Spinal cord (tissue), 9 donors: ENCODE measurements at regions not wholly inside any gene's neighbourhood (a gene's known extent, or its start where the extent isn't known, plus 50 kb on each side); places are given as distances from the start of the nearest gene placed in this dataset.
"Not testable (repeated sequence)": the region's sequence is repeated elsewhere in the genome, so short reads cannot be mapped to it uniquely, and the experiment has no call there.

Source experiments
- DNase-seq, 6 donors: peaks; one replicate each; pipeline versions ENCODE4 v3.0.0 to v3.0.0-alpha.2; 2013 to 2015; ENCODE audit warnings: low spot score in 6 of 6, low read depth in 4 of 6
- H3K27ac ChIP-seq: one replicate; pipeline ENCODE4 v1.5.1; 2013; ENCODE audit warnings: low read depth, low read length, control low read depth
- H3K27me3 ChIP-seq: one replicate; pipeline ENCODE4 v1.6.1; 2013; ENCODE audit warnings: low read length; ENCODE audit not compliant: control insufficient read depth, insufficient read depth
- H3K36me3 ChIP-seq: one replicate; pipeline ENCODE4 v1.6.1; 2013; ENCODE audit warnings: low read length; ENCODE audit not compliant: control insufficient read depth, insufficient read depth
- H3K4me1 ChIP-seq: one replicate; pipeline ENCODE4 v1.6.1; 2013; ENCODE audit warnings: low read length; ENCODE audit not compliant: control insufficient read depth, insufficient read depth
- H3K4me3 ChIP-seq: one replicate; pipeline ENCODE4 v1.5.1; 2013; ENCODE audit warnings: low read depth, low read length, control low read depth
- H3K9me3 ChIP-seq: one replicate; pipeline ENCODE4 v1.6.1; 2013; ENCODE audit warnings: low read length; ENCODE audit not compliant: control insufficient read depth, insufficient read depth
- WGBS: methylation state at CpG from one replicate; pipeline ENCODE4 v1.1.5; 2013; ENCODE audit warnings: missing lambda C conversion rate; ENCODE audit not compliant: insufficient coverage; 5-methylcytosine and 5-hydroxymethylcytosine counted together
- donor health status: healthy.

- H3K27me3 ChIP-seq, H3K9me3 ChIP-seq, H3K4me3 ChIP-seq, H3K36me3 ChIP-seq, H3K27ac ChIP-seq, H3K4me1 ChIP-seq, DNase-seq: not testable (repeated sequence)
- WGBS, result 58% methylated on average over 2 of the region's 8 CpGs
Observed at GRCh38 chr14:105981517-105982302, 455.3 kb downstream of the TMEM121 start.

GRCh38 chr14:105982664-105983063 lies 456.3 kb downstream of the TMEM121 start:
- no peak for DNase-seq
- 77% methylated on average over 4 of the region's 8 CpGs for WGBS
- no peak overlapping the region for H3K4me3 ChIP-seq
- H3K9me3 ChIP-seq, result peaks cover 1% of the 10 kb centered on the region
- H3K27ac ChIP-seq, result no peak overlapping the region
- H3K27me3 ChIP-seq, result no peaks in the 10 kb centered on the region
- no peaks in the 10 kb centered on the region for H3K4me1 ChIP-seq
- H3K36me3 ChIP-seq, result no peaks in the 10 kb centered on the region

GRCh38 chr14:105986894-105987284 lies 460.5 kb downstream of the TMEM121 start:
- H3K4me3 ChIP-seq, result no peak overlapping the region
- 86% methylated on average over 1 of the region's 2 CpGs for WGBS
- H3K27ac ChIP-seq, result no peak overlapping the region
- DNase-seq, result no peak
- peaks cover 3% of the 10 kb centered on the region for H3K9me3 ChIP-seq
- no peaks in the 10 kb centered on the region for H3K36me3 ChIP-seq
- H3K4me1 ChIP-seq, result no peaks in the 10 kb centered on the region
- no peaks in the 10 kb centered on the region for H3K27me3 ChIP-seq

- Histone ChIP-seq H3K27ac (no peak overlapping the region), H3K9me3 (peaks cover 3% of the 10 kb centered on the region), H3K4me3 (no peak overlapping the region), H3K27me3 (no peaks in the 10 kb centered on the region), H3K36me3 (no peaks in the 10 kb centered on the region), H3K4me1 (no peaks in the 10 kb centered on the region)
- 13% methylated on average over 1 of the region's 4 CpGs for WGBS
- DNase-seq, result no peak
Observed at GRCh38 chr14:105987563-105987962, 461.2 kb downstream of the TMEM121 start.

- Histone ChIP-seq H3K9me3 (peaks cover 5% of the 10 kb centered on the region), H3K27me3 (no peaks in the 10 kb centered on the region), H3K36me3 (no peaks in the 10 kb centered on the region), H3K27ac (no peak overlapping the region), H3K4me3 (no peak overlapping the region), H3K4me1 (no peaks in the 10 kb centered on the region)
- 75% methylated on average over 1 of the region's 2 CpGs for WGBS
- no peak for DNase-seq
Observed at GRCh38 chr14:105989566-105990302, 463.4 kb downstream of the TMEM121 start.

GRCh38 chr14:105991677-105992076 lies 465.3 kb downstream of the TMEM121 start:
- H3K27ac ChIP-seq, H3K9me3 ChIP-seq, H3K27me3 ChIP-seq, H3K4me1 ChIP-seq, H3K36me3 ChIP-seq, H3K4me3 ChIP-seq, DNase-seq: not testable (repeated sequence)
- WGBS, result 8% methylated on average over 2 of the region's 5 CpGs

GRCh38 chr14:105993814-105994213 lies 467.4 kb downstream of the TMEM121 start:
- Histone ChIP-seq H3K36me3 (no peaks in the 10 kb centered on the region), H3K4me3 (no peak overlapping the region), H3K4me1 (no peaks in the 10 kb centered on the region), H3K27me3 (no peaks in the 10 kb centered on the region), H3K9me3 (peaks cover 4% of the 10 kb centered on the region), H3K27ac (no peak overlapping the region)
- no peak for DNase-seq
- WGBS, result 53% methylated on average over 3 of the region's 8 CpGs

GRCh38 chr14:105995011-105995710 lies 468.8 kb downstream of the TMEM121 start:
- H3K4me3 ChIP-seq, H3K36me3 ChIP-seq, H3K9me3 ChIP-seq, DNase-seq, H3K27ac ChIP-seq, H3K27me3 ChIP-seq, H3K4me1 ChIP-seq: not testable (repeated sequence)
- no CpG with 5 or more reads among the region's 4 CpGs for WGBS

- H3K4me3 ChIP-seq, DNase-seq, H3K27me3 ChIP-seq, H3K36me3 ChIP-seq, H3K4me1 ChIP-seq, H3K9me3 ChIP-seq, H3K27ac ChIP-seq: not testable (repeated sequence)
- no CpG with 5 or more reads among the region's 1 CpG for WGBS
Observed at GRCh38 chr14:105998597-105998996, 472.2 kb downstream of the TMEM121 start.
